ENCODE measurements at regions not wholly inside any gene's neighbourhood (a gene's known extent, or its start where the extent isn't known, plus 50 kb on each side); places are given as distances from the start of the nearest gene placed in this dataset.

DNA sequence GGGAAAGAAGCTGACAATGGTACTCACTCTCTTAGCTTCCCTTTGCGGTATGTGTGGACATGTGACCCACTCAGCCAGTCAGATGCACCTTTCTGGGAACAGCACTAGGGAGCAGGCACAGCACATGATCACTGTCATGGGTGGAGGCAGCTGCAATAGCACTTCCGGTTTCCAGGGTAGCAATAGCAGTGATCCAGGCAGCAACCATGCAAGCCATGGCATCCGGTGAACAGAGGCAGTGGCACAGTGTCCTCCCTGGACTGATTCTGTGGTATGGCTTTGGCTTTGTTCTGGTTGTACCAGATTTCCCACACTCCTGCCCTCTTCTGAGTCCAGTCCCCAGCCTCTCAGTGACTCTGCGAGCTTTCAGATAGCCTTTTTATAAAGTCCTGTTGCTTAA, 86.8 kb upstream of the NAMPT start:
- in situ Hi-C loops (cut with MboI; ENCODE audit: low pct_unique_long_range_greater_than_20kb, low sequenced_read_pairs, unreplicated experiment) = no loop called here
- no peak for TF ChIP-seq CTCF (IDR thresholded peaks at IDR 0.05; ENCODE audit: extremely low read depth, insufficient read depth, missing control alignments)
- DNase-seq (ENCODE audit: low spot score) = no peak

DNA sequence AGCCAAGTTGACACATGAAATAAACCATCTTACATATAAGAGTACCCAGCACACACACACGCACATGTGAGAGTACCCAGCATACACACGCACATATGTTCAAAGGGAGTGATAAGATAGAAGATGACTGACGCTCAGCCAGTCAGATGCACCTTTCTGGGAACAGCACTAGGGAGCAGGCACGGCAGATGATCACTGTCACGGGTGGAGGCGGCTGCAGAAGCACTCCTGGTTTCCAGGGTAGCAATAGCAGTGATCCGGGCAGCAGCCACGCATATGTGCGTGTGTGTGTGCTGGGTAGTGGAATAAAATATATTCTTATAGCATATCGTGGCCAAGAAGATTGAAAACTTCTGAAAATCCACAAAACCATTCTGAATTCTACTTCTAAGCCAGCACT, 85.8 kb upstream of the NAMPT start:
- TF ChIP-seq CTCF (IDR thresholded peaks at IDR 0.05; ENCODE audit: extremely low read depth, insufficient read depth, missing control alignments) = no peak
- no peak for DNase-seq (ENCODE audit: low spot score)
- in situ Hi-C loops (cut with MboI; ENCODE audit: low pct_unique_long_range_greater_than_20kb, low sequenced_read_pairs, unreplicated experiment) = no loop called here

DNA sequence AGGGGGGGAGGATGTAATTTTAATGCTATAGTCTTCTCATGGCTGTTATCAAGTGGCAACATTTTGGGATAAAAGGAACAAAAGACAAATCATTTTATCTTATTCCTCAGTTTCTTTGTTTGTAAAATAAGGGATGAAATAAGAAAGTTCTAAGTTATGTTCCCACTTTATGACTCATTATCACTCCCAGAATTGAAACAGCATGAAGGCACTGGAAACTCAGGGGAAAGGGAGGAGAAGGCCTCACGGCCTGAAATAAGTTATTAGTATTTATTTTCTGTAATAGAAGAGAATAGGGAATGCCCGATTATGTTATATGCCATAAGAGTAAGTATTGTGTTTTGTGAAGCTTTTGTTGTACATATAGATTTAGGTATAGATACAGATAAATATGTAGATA, 85.0 kb upstream of the NAMPT start:
- no peak for TF ChIP-seq CTCF (IDR thresholded peaks at IDR 0.05; ENCODE audit: extremely low read depth, insufficient read depth, missing control alignments)
- no peak for DNase-seq (ENCODE audit: low spot score)
- in situ Hi-C loops (cut with MboI; ENCODE audit: low pct_unique_long_range_greater_than_20kb, low sequenced_read_pairs, unreplicated experiment) = no loop called here

- in situ Hi-C loops (cut with MboI; ENCODE audit: low pct_unique_long_range_greater_than_20kb, low sequenced_read_pairs, unreplicated experiment) = no loop called here
- no peak for TF ChIP-seq CTCF (IDR thresholded peaks at IDR 0.05; ENCODE audit: extremely low read depth, insufficient read depth, missing control alignments)
- DNase-seq (ENCODE audit: low spot score) = no peak
These were observed 84.6 kb upstream of the NAMPT start for GRCh38 chr7:106369352-106369751.

- in situ Hi-C loops (cut with MboI; ENCODE audit: low pct_unique_long_range_greater_than_20kb, low sequenced_read_pairs, unreplicated experiment) = no loop called here
- DNase-seq (ENCODE audit: low spot score) = no peak
- TF ChIP-seq CTCF (IDR thresholded peaks at IDR 0.05; ENCODE audit: extremely low read depth, insufficient read depth, missing control alignments) = no peak
These were observed 82.9 kb upstream of the NAMPT start for GRCh38 chr7:106367664-106368063.

DNA sequence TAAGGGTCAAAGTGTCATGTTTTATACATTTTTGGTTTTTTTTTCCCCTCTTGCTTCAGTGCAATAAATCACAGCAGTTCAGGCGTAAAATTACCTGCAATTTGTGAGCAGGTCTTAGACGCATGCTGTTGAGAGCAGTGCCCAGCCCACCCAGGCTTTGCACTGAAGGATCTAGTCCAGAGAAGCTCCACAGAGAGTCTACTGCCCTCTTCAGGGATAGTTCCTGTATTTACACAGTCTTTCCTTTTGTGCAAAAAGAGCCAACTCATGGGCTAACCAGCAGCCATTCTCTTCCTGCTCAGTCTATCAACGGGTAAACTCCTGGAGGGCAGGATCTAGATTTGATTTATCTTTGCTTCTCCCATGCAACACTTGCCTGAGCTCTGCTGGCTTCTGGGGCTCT, 82.2 kb upstream of the NAMPT start:
- peak; percentile 24 for DNase-seq (ENCODE audit: low spot score)
- peak; percentile 24 for TF ChIP-seq CTCF (IDR thresholded peaks at IDR 0.05; ENCODE audit: extremely low read depth, insufficient read depth, missing control alignments)
- in situ Hi-C loops (cut with MboI; ENCODE audit: low pct_unique_long_range_greater_than_20kb, low sequenced_read_pairs, unreplicated experiment) = no loop called here
